Urinary bladder (tissue), 3 donors: ENCODE measurements at regions not wholly inside any gene's neighbourhood (a gene's known extent, or its start where the extent isn't known, plus 50 kb on each side); places are given as distances from the start of the nearest gene placed in this dataset.

Source experiments
- DNase-seq: peaks from one replicate; pipeline ENCODE4 v3.0.0-alpha.2; 2015; ENCODE audit errors: extremely low spot score
- H3K27ac ChIP-seq: one replicate; pipeline ENCODE4 v1.5.1; 2013; ENCODE audit warnings: low read depth, mild to moderate bottlenecking, moderate library complexity
- H3K36me3 ChIP-seq: one replicate; pipeline ENCODE4 v1.6.1; 2013; ENCODE audit warnings: mild to moderate bottlenecking, moderate library complexity; ENCODE audit not compliant: insufficient read depth
- H3K4me1 ChIP-seq: one replicate; pipeline ENCODE4 v1.6.1; 2013; ENCODE audit warnings: mild to moderate bottlenecking, moderate library complexity; ENCODE audit not compliant: insufficient read depth
- H3K4me3 ChIP-seq: one replicate; pipeline ENCODE4 v1.5.1; 2013; ENCODE audit warnings: low read depth, low read length
- WGBS: extraction: QIAGEN DNeasy Blood & Tissue Kit; methylation state at CpG from one replicate; pipeline ENCODE4 v1.1.7; 2013; 5-methylcytosine and 5-hydroxymethylcytosine counted together
- donor health status: healthy with polysubstance abuse.
- donor health status: healthy.

DNA sequence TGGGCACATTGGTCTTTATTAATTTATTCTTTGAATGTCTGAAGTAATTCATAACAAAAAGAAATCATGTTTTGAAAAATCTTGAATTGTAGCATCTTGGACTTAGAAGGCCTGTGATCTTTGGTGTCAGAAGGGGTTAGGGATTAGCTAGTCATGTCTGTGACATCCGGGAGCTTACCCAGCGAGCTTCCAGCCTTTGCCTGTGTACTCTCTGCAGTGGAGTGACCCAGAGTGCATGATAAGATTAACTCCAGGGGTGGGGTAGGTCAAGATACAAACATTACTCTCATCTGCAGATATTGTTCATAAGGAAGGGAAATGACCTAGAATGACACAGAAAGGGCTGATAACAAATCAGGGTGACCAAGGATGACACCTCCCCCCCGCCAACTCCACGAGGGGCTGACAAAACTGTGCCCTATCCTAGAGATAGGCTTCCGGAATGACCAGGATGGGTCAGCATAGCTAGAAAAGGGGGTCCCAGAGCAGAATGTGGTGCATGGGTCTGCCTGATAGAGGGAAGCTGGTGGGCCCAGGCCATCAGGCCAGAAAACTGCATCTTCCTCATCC lies 56.6 kb upstream of the BLCAP start:
- no peaks in the 10 kb centered on the region for H3K4me1 ChIP-seq
- no peak overlapping the region for H3K4me3 ChIP-seq
- WGBS, result 58% methylated on average over 5 of the region's 5 CpGs
- DNase-seq, result no peak
- H3K36me3 ChIP-seq, result no peaks in the 10 kb centered on the region
- H3K27ac ChIP-seq, result no peak overlapping the region

DNA sequence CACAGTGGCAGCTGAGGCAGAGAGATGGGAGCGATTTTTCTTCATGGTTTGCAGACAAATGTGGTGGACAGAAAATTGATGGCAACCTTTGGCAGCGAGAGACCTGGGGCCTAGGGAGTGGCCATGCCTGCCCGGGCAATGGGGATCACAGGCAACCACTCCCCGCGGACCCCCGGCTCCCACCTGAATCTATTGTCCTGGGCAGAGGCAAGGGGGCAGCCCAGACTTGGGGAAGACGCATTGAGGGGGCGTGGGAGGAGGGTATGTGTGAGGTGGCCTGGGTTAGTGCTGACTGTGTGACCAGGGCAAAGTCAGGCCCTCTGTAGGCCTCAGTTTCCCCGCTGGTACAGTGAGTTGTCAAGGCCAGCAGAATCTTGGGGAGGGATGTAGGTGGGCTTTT lies 53.6 kb upstream of the BLCAP start:
- WGBS, result 84% methylated on average over 9 of the region's 9 CpGs
- Histone ChIP-seq H3K4me1 (no peaks in the 10 kb centered on the region), H3K27ac (no peak overlapping the region), H3K4me3 (no peak overlapping the region), H3K36me3 (no peaks in the 10 kb centered on the region)
- no peak for DNase-seq

DNA sequence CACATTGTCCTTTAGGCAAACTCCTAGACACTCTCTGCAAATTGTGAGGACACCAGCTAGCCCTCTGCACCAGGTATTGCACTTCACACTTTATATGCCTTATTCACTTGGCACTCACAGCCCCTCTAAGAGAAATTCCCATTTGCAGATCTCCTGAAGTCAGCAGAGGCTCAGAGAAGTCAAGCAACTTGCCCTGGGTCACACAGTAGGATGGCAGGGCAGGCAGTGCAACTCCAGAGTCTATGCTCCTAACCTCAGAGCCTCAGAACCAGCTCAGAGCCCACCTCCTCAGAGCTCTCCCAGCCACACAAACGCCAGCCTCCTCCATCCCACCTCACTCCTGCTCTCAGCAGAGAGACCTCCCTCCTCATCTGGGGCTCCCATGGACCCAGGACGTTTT lies 52.4 kb upstream of the BLCAP start:
- DNase-seq, result no peak
- Histone ChIP-seq H3K4me3 (no peak overlapping the region), H3K36me3 (no peaks in the 10 kb centered on the region), H3K4me1 (no peaks in the 10 kb centered on the region), H3K27ac (no peak overlapping the region)
- WGBS, result 15% methylated on average over 2 of the region's 2 CpGs

DNA sequence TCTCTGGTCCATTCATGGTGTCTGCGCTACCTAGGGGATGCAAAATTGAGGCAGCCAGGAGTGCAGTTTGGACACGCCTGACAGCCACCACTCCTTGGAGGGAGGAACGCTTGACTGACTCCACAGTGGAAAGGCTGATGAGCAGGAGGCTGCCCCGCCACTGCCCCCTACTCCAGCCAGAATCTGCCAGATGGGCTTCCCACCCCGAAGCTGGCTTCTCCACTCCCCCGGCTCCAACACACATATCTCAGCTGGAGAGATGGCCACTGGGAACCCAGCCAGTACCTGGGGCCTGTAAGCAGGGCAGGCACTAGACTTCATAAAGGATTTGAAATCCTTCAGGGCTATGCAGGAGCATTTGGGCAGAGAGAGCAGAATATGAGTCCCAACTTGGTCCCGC lies 51.4 kb upstream of the BLCAP start:
- Histone ChIP-seq H3K4me1 (no peaks in the 10 kb centered on the region), H3K27ac (no peak overlapping the region), H3K4me3 (no peak overlapping the region), H3K36me3 (no peaks in the 10 kb centered on the region)
- no peak for DNase-seq
- 62% methylated on average over 7 of the region's 7 CpGs for WGBS

DNA sequence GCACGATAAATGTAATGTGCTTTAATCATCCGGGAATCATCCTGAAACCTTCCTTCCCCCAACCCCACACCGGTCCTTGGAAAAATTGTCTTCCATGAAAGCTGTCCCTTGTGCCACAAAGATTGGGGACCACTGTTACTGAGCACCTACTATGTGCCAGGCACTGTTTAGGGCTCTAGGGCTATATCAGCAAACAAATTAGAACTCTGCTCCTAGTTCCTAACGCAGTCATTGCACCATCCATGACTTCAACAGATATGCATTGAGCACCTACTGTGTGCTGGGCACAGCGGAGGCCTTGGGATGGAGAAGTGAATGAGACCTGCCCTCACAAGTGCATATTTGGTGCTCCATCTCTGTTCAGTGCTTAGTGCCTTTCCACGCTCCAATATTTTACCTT lies 50.3 kb upstream of the BLCAP start:
- Histone ChIP-seq H3K36me3 (no peaks in the 10 kb centered on the region), H3K4me3 (no peak overlapping the region), H3K27ac (no peak overlapping the region), H3K4me1 (no peaks in the 10 kb centered on the region)
- DNase-seq, result no peak
- 76% methylated on average over 6 of the region's 6 CpGs for WGBS
